ENCODE measurements at regions not wholly inside any gene's neighbourhood (a gene's known extent, or its start where the extent isn't known, plus 50 kb on each side); places are given as distances from the start of the nearest gene placed in this dataset.

GRCh38 chr14:36405589-36406274 lies 85.3 kb upstream of the MBIP start:
- TF ChIP-seq ASH2L (IDR thresholded peaks at IDR 0.05; ENCODE audit: insufficient read length, low read depth, low read length) (no peak), ZXDC (CRISPR knock-in tag; IDR thresholded peaks at IDR 0.05) (no peak), KLF6 (CRISPR knock-in tag; IDR thresholded peaks at IDR 0.05) (no peak), FLYWCH1 (CRISPR knock-in tag; IDR thresholded peaks at IDR 0.05) (no peak), EZH2 (conservative IDR thresholded peaks at IDR 0.05; ENCODE audit: low read depth, low read length) (no peak), TARDBP (CRISPR knock-in tag; IDR thresholded peaks at IDR 0.05) (no peak), ZNF362 (CRISPR knock-in tag; IDR thresholded peaks at IDR 0.05; ENCODE audit: borderline replicate concordance) (no peak), ISL2 (CRISPR knock-in tag; IDR thresholded peaks at IDR 0.05) (no peak), POLR2A (IDR thresholded peaks at IDR 0.05; ENCODE audit: insufficient read depth in 1 of 2, low read depth in 2 of 2, low read length in 2 of 2) (no peak), RFX5 (IDR thresholded peaks at IDR 0.05; ENCODE audit: low read depth, low read length) (no peak), CTCF (CRISPR knock-in tag; IDR thresholded peaks at IDR 0.05) (no peak)

Data from HepG2 (cell line).